GM23338 (cell line): ENCODE measurements at regions not wholly inside any gene's neighbourhood (a gene's known extent, or its start where the extent isn't known, plus 50 kb on each side); places are given as distances from the start of the nearest gene placed in this dataset.

Source experiments
- CREB1 ChIP-seq: fragments of 250-450 bp; sonication (Bioruptor Pico); IDR thresholded peaks from 2 replicates; pipeline ENCODE4 v1.5.0; 2020; ENCODE audit warnings: low read depth, mild to moderate bottlenecking, moderate library complexity
- CTCF ChIP-seq, 2 experiments: fragments of 200-600 bp in 1 of 2; sonication (generic) in 1 of 2; conservative IDR thresholded peaks; 2 replicates each; pipeline versions ENCODE4 v1.5.1 to v1.6.1; 2016 to 2017; ENCODE audit warnings: antibody characterized with exemption in 2 of 2, low read depth in 2 of 2, mild to moderate bottlenecking in 2 of 2, moderate library complexity in 1 of 2
- ETS1 ChIP-seq: IDR thresholded peaks from 2 replicates; pipeline ENCODE4 v1.6.1; 2016; ENCODE audit warnings: antibody characterized with exemption
- EZH2 ChIP-seq: fragments of 200-600 bp; sonication (generic); IDR thresholded peaks from one replicate; pipeline ENCODE4 v1.8.0; 2017; ENCODE audit warnings: antibody characterized with exemption, mild to moderate bottlenecking, low read depth; ENCODE audit not compliant: unreplicated experiment
- EZH2phosphoT487 ChIP-seq: fragments of 200-600 bp; sonication (generic); IDR thresholded peaks from one replicate; pipeline ENCODE4 v1.8.1; 2018; ENCODE audit warnings: antibody characterized with exemption; ENCODE audit not compliant: unreplicated experiment
- JUNB ChIP-seq: IDR thresholded peaks from one replicate; pipeline ENCODE4 v1.6.1; 2016; ENCODE audit warnings: antibody characterized with exemption; ENCODE audit not compliant: unreplicated experiment
- NANOG ChIP-seq: IDR thresholded peaks from 2 replicates; pipeline ENCODE4 v1.6.1; 2016; ENCODE audit warnings: antibody characterized with exemption, borderline replicate concordance
- POLR2AphosphoS5 ChIP-seq: IDR thresholded peaks from 2 replicates; pipeline ENCODE4 v1.6.1; 2016; ENCODE audit warnings: antibody characterized with exemption, low read depth
- REST ChIP-seq: IDR thresholded peaks from one replicate; pipeline ENCODE4 v1.6.1; 2018; ENCODE audit warnings: antibody characterized with exemption; ENCODE audit not compliant: unreplicated experiment
- STAT1 ChIP-seq: IDR thresholded peaks from one replicate; pipeline ENCODE4 v1.6.1; 2016; ENCODE audit warnings: antibody characterized with exemption; ENCODE audit not compliant: unreplicated experiment
- ZNF114 ChIP-seq: fragments of 250-450 bp; sonication (Bioruptor Pico); IDR thresholded peaks from 2 replicates; pipeline ENCODE4 v1.5.0; 2020; ENCODE audit warnings: mild to moderate bottlenecking, moderate library complexity
- ZNF331 ChIP-seq: fragments of 250-450 bp; sonication (Bioruptor Pico); IDR thresholded peaks from 2 replicates; pipeline ENCODE4 v1.5.0; 2020; ENCODE audit warnings: low read depth, mild to moderate bottlenecking, moderate library complexity

- TF ChIP-seq CREB1 (no peak), EZH2 (no peak), POLR2AphosphoS5 (no peak), STAT1 (no peak), CTCF (conservative IDR thresholded peaks at IDR 0.05; ENCODE audit: low read depth in 2 of 2) (no peak), EZH2phosphoT487 (no peak), REST (no peak), ZNF331 (CRISPR knock-in tag) (no peak), NANOG (no peak), ETS1 (no peak), JUNB (no peak), ZNF114 (CRISPR knock-in tag) (no peak)
Observed at GRCh38 chrX:122252454-122252853, 931.6 kb upstream of the GRIA3 start.
